ENCODE measurements at regions not wholly inside any gene's neighbourhood (a gene's known extent, or its start where the extent isn't known, plus 50 kb on each side); places are given as distances from the start of the nearest gene placed in this dataset.

GRCh38 chr2:224210286-224211180 lies 171.4 kb upstream of the SERPINE2 start:
- DNase-seq (ENCODE audit: low read depth) = no peak

- no peak for DNase-seq (ENCODE audit: low read depth)
These were observed 170.6 kb upstream of the SERPINE2 start for GRCh38 chr2:224209555-224210285.

- DNase-seq (ENCODE audit: low read depth) = no peak
These were observed 169.4 kb upstream of the SERPINE2 start for GRCh38 chr2:224208443-224208842.

- no peak for DNase-seq (ENCODE audit: low read depth)
These were observed 168.9 kb upstream of the SERPINE2 start for GRCh38 chr2:224208007-224208406.

GRCh38 chr2:224206816-224207215 lies 167.7 kb upstream of the SERPINE2 start:
- no peak for DNase-seq (ENCODE audit: low read depth)

GRCh38 chr2:224202281-224202865 lies 163.3 kb upstream of the SERPINE2 start:
- DNase-seq (ENCODE audit: low read depth) = no peak

- no peak for DNase-seq (ENCODE audit: low read depth)
These were observed 159.3 kb upstream of the SERPINE2 start for GRCh38 chr2:224198436-224198835.

GRCh38 chr2:224196810-224197209 lies 157.7 kb upstream of the SERPINE2 start:
- no peak for DNase-seq (ENCODE audit: low read depth)

- DNase-seq (ENCODE audit: low read depth) = peak; percentile 6
These were observed 157.0 kb upstream of the SERPINE2 start for GRCh38 chr2:224195925-224196571.

GRCh38 chr2:224194161-224194560 lies 155.1 kb upstream of the SERPINE2 start:
- no peak for DNase-seq (ENCODE audit: low read depth)

GRCh38 chr2:224191465-224191864 lies 152.4 kb upstream of the SERPINE2 start:
- no peak for DNase-seq (ENCODE audit: low read depth)

GRCh38 chr2:224190936-224191270 lies 151.8 kb upstream of the SERPINE2 start:
- no peak for DNase-seq (ENCODE audit: low read depth)

- DNase-seq (ENCODE audit: low read depth) = no peak
These were observed 151.3 kb upstream of the SERPINE2 start for GRCh38 chr2:224190234-224190935.

GRCh38 chr2:224187220-224187619 lies 148.1 kb upstream of the SERPINE2 start:
- DNase-seq (ENCODE audit: low read depth) = no peak

- no peak for DNase-seq (ENCODE audit: low read depth)
These were observed 146.0 kb upstream of the SERPINE2 start for GRCh38 chr2:224185023-224185601.

GRCh38 chr2:224183086-224183485 lies 144.0 kb upstream of the SERPINE2 start:
- peak; percentile 62 for DNase-seq (ENCODE audit: low read depth)

GRCh38 chr2:224182498-224182897 lies 143.4 kb upstream of the SERPINE2 start:
- DNase-seq (ENCODE audit: low read depth) = no peak

GRCh38 chr2:224181534-224182155 lies 142.6 kb upstream of the SERPINE2 start:
- DNase-seq (ENCODE audit: low read depth) = no peak

GRCh38 chr2:224180810-224181209 lies 141.7 kb upstream of the SERPINE2 start:
- DNase-seq (ENCODE audit: low read depth) = no peak

- no peak for DNase-seq (ENCODE audit: low read depth)
These were observed 139.0 kb upstream of the SERPINE2 start for GRCh38 chr2:224178056-224178455.

GRCh38 chr2:224175538-224175937 lies 136.5 kb upstream of the SERPINE2 start:
- DNase-seq (ENCODE audit: low read depth) = no peak
